ENCODE measurements at regions not wholly inside any gene's neighbourhood (a gene's known extent, or its start where the extent isn't known, plus 50 kb on each side); places are given as distances from the start of the nearest gene placed in this dataset.

DNA sequence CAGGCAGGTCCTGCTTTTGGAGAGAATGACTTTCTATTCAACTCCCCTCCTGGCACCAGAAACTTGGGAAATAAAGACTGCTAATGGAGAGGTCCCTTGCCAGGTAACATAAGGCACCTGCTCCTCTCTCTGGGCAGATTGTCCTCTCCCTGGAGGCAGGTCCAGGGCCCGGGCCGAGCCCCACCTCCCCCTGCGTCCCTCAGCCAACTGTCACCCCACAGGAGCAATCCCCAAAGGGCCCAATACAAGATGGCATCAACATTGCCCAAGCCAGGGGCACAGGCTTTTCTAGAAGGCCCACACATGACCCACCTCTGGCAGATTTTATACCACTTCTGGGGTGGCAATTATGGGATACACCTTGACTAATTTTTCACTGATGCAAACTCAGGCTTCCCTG, 145.2 kb downstream of the HERPUD2 start:
- no peak for TF ChIP-seq EZH2 (IDR thresholded peaks at IDR 0.05; ENCODE audit: insufficient read depth, low read length)
- TF ChIP-seq, protein P1, sequence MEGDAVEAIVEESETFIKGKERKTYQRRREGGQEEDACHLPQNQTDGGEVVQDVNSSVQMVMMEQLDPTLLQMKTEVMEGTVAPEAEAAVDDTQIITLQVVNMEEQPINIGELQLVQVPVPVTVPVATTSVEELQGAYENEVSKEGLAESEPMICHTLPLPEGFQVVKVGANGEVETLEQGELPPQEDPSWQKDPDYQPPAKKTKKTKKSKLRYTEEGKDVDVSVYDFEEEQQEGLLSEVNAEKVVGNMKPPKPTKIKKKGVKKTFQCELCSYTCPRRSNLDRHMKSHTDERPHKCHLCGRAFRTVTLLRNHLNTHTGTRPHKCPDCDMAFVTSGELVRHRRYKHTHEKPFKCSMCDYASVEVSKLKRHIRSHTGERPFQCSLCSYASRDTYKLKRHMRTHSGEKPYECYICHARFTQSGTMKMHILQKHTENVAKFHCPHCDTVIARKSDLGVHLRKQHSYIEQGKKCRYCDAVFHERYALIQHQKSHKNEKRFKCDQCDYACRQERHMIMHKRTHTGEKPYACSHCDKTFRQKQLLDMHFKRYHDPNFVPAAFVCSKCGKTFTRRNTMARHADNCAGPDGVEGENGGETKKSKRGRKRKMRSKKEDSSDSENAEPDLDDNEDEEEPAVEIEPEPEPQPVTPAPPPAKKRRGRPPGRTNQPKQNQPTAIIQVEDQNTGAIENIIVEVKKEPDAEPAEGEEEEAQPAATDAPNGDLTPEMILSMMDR (IDR thresholded peaks at IDR 0.05; ENCODE audit: insufficient read depth, low read depth, low read length): no peak
